Activated CD4-positive, alpha-beta T cell treated with anti-CD3 and anti-CD28 coated beads, Interleukin-2, amount 10 ng/mL, durations not matched to agents 7 days and 5 days (primary cell): ENCODE measurements at regions not wholly inside any gene's neighbourhood (a gene's known extent, or its start where the extent isn't known, plus 50 kb on each side); places are given as distances from the start of the nearest gene placed in this dataset.
"Not testable (repeated sequence)": the region's sequence is repeated elsewhere in the genome, so short reads cannot be mapped to it uniquely, and the experiment has no call there.

Experiments
- CTCF ChIA-PET: fragments of 350-600 bp; sonication (Branson Sonifier 250); formaldehyde crosslinking; loops from one replicate; lab custom pipeline; 2021; ENCODE audit warnings: antibody characterized with exemption; lab: Charles Lee
- POLR2A ChIA-PET: fragments of 350-600 bp; sonication (Branson Sonifier 250); formaldehyde crosslinking; loops from one replicate; lab custom pipeline; 2021; ENCODE audit warnings: antibody characterized with exemption; lab: Charles Lee
- DNase-seq: peaks from one replicate; pipeline ENCODE4 v3.0.0-alpha.2; 2020
- H3K27ac Mint-ChIP-seq: one replicate; pipeline ENCODE4 v1.8.0; 2021; ENCODE audit warnings: mild to moderate bottlenecking, moderate library complexity, mixed read lengths
- H3K27me3 Mint-ChIP-seq: one replicate; pipeline ENCODE4 v1.8.0; 2021; ENCODE audit warnings: mixed read lengths
- H3K36me3 Mint-ChIP-seq: one replicate; pipeline ENCODE4 v1.8.0; 2021; ENCODE audit warnings: low read depth, mixed read lengths
- H3K4me1 Mint-ChIP-seq: one replicate; pipeline ENCODE4 v1.8.0; 2021; ENCODE audit warnings: mixed read lengths
- H3K4me3 Mint-ChIP-seq: one replicate; pipeline ENCODE4 v1.8.0; 2021; ENCODE audit warnings: mild to moderate bottlenecking, moderate library complexity, mixed read lengths
- H3K9me3 Mint-ChIP-seq: one replicate; pipeline ENCODE4 v1.8.0; 2021; ENCODE audit warnings: mixed read lengths

DNA sequence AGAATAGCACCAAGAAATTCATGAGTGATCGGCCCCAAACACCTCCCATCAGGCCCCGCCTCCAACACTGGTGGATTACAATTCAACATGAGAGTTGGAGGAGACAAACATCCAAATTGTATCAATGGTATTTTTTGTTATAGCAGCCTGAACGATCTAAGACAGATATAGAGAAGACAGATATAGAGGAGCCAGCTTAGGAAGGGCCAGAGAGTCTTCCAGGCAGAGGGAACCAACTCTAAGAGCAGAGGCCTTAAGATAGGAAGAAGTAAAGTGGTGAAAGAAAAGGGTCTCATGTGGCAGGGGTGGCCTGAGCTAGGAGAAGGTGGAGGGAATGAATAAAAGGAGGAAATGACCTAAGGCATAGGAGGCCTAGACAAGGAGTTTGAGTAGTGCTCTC, 158.8 kb upstream of the TBL1XR1 start:
- Mint-ChIP-seq H3K4me3 (no peak overlapping the region), H3K27ac (no peak overlapping the region), H3K36me3 (no peaks in the 10 kb centered on the region), H3K9me3 (peaks cover 3% of the 10 kb centered on the region), H3K27me3 (no peaks in the 10 kb centered on the region), H3K4me1 (peaks cover 47% of the 10 kb centered on the region)
- DNase-seq = no peak
- ChIA-PET CTCF (interaction anchor here (1.0 to 2.8 kb wide), 3 partner anchors 10 to 205 kb away, joined by 3 to 9 read pairs (median 3); partner anchors contain the start of gene TBL1XR1), POLR2A (no interaction called here)

- Mint-ChIP-seq H3K4me1 (peaks cover 55% of the 10 kb centered on the region), H3K9me3 (peaks cover 3% of the 10 kb centered on the region), H3K27ac (no peak overlapping the region), H3K4me3 (no peak overlapping the region), H3K36me3 (no peaks in the 10 kb centered on the region), H3K27me3 (no peaks in the 10 kb centered on the region)
- ChIA-PET CTCF (interaction anchor here (1.0 to 2.8 kb wide), 3 partner anchors 11 to 206 kb away, joined by 3 to 9 read pairs (median 3); partner anchors contain the start of gene TBL1XR1), POLR2A (interaction anchor here (1.5 kb wide), 1 partner anchor 160 kb away, joined by 3 read pairs; the partner anchor contains the start of gene TBL1XR1)
- DNase-seq = no peak
Observed at GRCh38 chr3:177356952-177357351, 159.7 kb upstream of the TBL1XR1 start.

DNA sequence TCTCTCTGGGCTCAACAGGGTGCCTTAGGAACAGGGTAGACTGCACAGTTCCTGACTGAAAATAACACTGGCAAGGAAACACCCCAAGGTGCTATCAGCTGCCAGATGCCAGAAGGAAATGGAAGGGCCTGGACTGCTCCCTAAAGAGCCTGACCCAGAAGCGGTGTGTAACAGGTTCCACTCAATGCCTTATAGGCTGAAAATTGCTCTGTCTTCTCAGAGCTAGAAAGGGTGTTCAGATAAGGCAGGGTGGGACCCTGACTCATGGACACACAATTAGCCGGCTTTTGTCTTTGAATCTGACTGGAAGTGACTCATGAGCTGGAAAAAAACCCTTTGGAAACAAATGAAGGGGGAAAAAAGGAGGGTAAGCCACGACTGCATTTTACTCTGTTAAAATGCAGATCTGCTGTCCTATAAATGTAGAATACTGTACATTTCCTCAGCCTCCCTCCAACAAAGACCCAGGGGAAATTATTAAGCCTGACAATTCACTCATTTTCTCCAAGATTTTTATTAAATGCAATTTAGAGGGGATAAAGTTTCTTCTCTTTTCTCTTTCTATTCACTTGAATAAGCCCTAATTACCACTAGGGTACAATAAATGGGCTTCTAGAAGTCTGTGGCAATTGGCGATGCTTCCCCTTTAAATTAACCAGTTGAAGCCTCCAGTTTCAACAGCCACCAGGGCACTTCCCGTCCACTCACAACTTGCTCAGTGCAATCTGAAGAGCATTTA, 160.2 kb upstream of the TBL1XR1 start:
- Mint-ChIP-seq H3K4me1 (peaks cover 55% of the 10 kb centered on the region), H3K27ac (peak overlapping the region; percentile 99), H3K36me3 (no peaks in the 10 kb centered on the region), H3K4me3 (peak overlapping the region; percentile 18), H3K9me3 (peaks cover 3% of the 10 kb centered on the region), H3K27me3 (no peaks in the 10 kb centered on the region)
- no peak for DNase-seq
- CTCF ChIA-PET = interaction anchor here (1.1 to 2.8 kb wide), 2 partner anchors 159 to 207 kb away, joined by 3 to 9 read pairs; partner anchors contain the start of gene TBL1XR1
- POLR2A ChIA-PET = interaction anchor here (1.5 kb wide), 1 partner anchor 160 kb away, joined by 3 read pairs; the partner anchor contains the start of gene TBL1XR1

- Mint-ChIP-seq H3K4me1 (peaks cover 55% of the 10 kb centered on the region), H3K27me3 (no peaks in the 10 kb centered on the region), H3K4me3 (peak overlapping the region; percentile 80), H3K9me3 (peaks cover 3% of the 10 kb centered on the region), H3K36me3 (no peaks in the 10 kb centered on the region), H3K27ac (peak overlapping the region; percentile 99)
- peak; percentile 66 for DNase-seq
- ChIA-PET POLR2A (interaction anchor here (1.5 kb wide), 1 partner anchor 161 kb away, joined by 3 read pairs; the partner anchor contains the start of gene TBL1XR1), CTCF (interaction anchor here (2.8 kb wide), 1 partner anchor 160 kb away, joined by 9 read pairs; the partner anchor contains the start of gene TBL1XR1)
Observed at GRCh38 chr3:177358091-177358976, 161.1 kb upstream of the TBL1XR1 start.

DNA sequence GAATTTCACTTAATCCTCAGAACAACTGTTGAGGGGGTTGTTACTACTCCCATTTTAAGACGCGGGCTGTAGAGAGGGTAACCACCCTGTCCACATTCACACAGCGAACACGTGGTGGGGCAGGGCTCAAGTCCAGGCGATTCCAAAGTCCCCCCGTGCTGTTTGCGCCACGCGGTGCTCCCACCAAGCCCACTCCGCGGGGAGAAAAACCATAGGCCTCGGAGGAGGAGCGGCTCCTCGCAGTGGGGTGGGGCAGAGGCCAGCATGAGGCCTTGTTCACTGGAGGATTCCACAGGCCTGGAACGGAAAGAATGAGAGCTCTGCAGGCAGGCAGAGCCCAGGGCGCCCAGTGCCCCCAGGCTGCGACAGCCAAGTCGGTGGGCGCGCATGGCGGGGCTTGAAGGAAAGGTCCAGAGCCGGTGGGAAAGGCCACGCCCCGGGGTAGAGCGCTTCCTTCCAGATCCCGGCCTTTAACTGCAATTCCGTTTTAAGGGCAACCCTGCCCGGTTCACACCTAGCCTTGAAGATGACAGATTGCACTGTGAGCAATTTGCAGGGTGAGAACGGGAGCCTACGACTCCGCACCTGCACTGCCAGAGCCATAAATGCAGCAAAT, 161.8 kb upstream of the TBL1XR1 start:
- Mint-ChIP-seq H3K27ac (peak overlapping the region; percentile 99), H3K4me3 (peak overlapping the region; percentile 80), H3K27me3 (no peaks in the 10 kb centered on the region), H3K9me3 (no peaks in the 10 kb centered on the region), H3K36me3 (no peaks in the 10 kb centered on the region), H3K4me1 (peaks cover 55% of the 10 kb centered on the region)
- ChIA-PET CTCF (interaction anchor here (0.8 to 2.8 kb wide), 5 partner anchors 20 to 418 kb away, joined by 3 to 9 read pairs (median 4); partner anchors contain the start of gene TBL1XR1), POLR2A (interaction anchor here (0.6 to 1.4 kb wide), 2 partner anchors 161 to 162 kb away, joined by 3 to 13 read pairs; partner anchors contain the start of gene TBL1XR1)
- DNase-seq = peak; percentile 45

DNA sequence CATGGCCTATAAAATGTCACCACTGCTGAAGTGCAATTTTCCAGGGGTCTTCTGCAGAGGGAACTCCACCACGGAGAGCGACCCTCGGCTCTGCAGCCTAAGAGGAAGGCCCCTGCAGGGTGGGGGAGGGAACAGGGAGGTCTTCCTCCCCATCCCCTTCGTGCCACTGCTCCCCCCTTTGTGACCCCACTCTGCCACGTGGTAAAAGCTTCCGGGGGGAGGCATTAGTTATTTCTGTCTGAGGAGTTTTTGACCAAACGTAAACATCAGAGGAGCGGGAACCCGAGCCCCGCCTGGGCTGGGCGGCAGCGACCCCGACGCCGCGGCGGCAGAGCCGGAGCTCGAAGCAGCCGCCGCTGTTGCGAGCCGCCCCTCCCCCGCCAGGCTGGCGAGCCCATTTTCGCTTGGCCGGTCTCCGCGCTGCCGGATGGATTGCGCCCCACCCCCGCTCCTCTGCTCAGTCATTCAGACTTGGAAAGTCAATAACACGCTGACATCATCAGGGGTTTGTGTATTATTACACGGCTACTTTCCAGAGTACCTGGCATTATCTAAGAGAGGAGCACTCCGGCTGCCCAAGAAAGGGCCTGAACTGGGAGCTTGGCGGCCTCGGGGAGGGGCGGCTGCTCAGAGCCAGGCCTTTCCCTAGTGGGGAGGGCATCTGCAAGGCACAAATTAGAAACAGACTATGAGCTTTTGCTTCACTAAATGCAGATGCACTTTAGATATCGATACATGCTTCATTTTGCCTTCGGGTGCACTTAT, 162.5 kb upstream of the TBL1XR1 start:
- Mint-ChIP-seq H3K27ac (peak overlapping the region; percentile 99), H3K36me3 (no peaks in the 10 kb centered on the region), H3K9me3 (no peaks in the 10 kb centered on the region), H3K4me3 (peak overlapping the region; percentile 80), H3K4me1 (peaks cover 55% of the 10 kb centered on the region), H3K27me3 (no peaks in the 10 kb centered on the region)
- POLR2A ChIA-PET = interaction anchor here (0.6 to 1.4 kb wide), 2 partner anchors 162 kb away, joined by 3 to 13 read pairs; partner anchors contain the start of gene TBL1XR1
- CTCF ChIA-PET = interaction anchor here (0.8 to 1.3 kb wide), 4 partner anchors 20 to 418 kb away, joined by 3 to 4 read pairs (median 4); no protein-coding TSS in a partner anchor
- peak; percentile 93 for DNase-seq

DNA sequence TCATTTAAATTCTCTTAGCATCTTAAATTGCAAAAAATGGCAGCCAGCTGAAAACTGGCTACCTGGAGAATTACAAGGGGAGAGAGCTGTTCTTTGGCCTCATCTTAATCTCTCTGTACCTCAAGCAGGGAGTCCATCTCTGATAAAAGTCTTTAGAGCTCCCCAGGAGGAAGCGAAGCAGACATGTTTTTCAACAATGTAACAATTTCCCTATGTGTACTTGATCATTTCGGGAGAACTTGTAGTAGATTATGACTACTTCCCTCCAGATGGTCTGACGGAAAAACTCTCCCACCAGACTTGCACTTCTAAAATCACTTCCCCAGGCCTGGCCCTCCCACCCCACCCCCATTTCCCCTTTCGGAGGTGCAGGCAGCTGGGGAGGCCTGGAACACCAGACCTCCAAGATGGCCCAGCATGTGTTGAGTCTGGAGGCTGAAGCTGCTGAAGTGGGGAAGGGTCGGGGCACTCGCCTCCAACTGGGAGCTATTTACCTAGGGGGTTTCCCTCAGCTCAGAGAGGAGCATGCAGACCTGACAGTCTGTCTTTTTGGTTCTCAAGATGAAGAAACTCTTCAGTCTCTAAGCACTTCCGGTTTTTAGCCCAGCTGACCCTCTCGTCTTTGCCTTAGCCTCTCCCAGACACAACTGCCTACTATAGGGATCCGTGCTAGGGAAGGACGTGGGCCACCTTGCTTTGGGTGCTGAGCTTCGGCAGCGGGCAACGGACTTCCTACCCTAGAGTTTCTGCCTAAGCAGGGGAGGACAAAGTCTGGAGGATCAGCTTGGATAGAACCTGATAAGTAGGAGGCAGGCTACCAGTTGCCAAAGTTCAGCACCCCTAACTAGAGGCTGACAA, 164.0 kb upstream of the TBL1XR1 start:
- Mint-ChIP-seq H3K27ac (peak overlapping the region; percentile 99), H3K27me3 (no peaks in the 10 kb centered on the region), H3K36me3 (no peaks in the 10 kb centered on the region), H3K4me1 (peaks cover 52% of the 10 kb centered on the region), H3K4me3 (peak overlapping the region; percentile 80), H3K9me3 (peaks cover 2% of the 10 kb centered on the region)
- CTCF ChIA-PET = interaction anchor here (0.8 to 1.5 kb wide), 2 partner anchors 9 to 163 kb away, joined by 3 to 4 read pairs; no protein-coding TSS in a partner anchor
- DNase-seq = no peak
- POLR2A ChIA-PET = no interaction called here

DNA sequence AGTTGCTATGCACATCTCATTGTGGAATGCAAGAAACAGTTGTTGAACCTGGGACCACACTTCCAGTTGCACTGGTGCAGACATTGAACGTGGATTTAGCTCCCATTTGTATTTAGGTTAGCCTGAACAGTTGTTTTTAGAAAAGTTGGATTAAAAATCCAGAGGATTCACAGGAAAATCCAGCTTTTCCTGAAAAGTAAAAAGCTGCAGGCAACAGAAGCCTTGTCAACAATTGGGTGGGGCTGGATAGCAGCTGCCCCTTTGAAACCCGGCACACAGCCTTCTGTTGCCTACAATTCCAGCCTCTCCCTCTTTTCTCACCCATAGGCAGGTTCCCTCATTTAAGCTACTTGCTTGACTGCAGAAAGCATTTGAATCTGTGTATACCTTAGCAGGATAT, 165.3 kb upstream of the TBL1XR1 start:
- no peaks in the 10 kb centered on the region for H3K27me3 Mint-ChIP-seq
- no peak for DNase-seq
- POLR2A ChIA-PET = no interaction called here
- no peak overlapping the region for H3K27ac Mint-ChIP-seq
- H3K36me3 Mint-ChIP-seq = no peaks in the 10 kb centered on the region
- no peak overlapping the region for H3K4me3 Mint-ChIP-seq
- peaks cover 2% of the 10 kb centered on the region for H3K9me3 Mint-ChIP-seq
- CTCF ChIA-PET = interaction anchor here (0.6 to 1.5 kb wide), 3 partner anchors 21 to 188 kb away, joined by 3 to 4 read pairs (median 3); no protein-coding TSS in a partner anchor
- H3K4me1 Mint-ChIP-seq = peaks cover 42% of the 10 kb centered on the region

DNA sequence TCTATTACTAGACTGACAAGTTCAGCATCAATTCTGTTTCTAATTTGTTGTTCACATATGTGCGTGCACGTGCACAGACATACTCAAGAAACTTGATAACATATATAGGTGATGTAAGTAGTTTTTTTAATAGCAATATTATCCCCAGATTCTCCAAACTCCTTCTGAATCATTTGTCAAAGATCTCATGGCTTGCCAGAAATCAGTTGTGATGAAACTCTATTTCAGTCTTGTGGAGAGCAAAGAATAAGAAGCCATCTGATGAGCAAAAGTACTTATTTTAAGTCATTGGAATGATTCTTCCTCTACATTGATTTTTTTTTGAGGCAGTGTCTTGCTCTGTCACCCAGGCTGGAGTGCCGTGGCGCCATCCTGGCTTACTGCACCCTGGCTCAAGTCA, 167.0 kb upstream of the TBL1XR1 start:
- H3K27ac Mint-ChIP-seq = no peak overlapping the region
- no peaks in the 10 kb centered on the region for H3K27me3 Mint-ChIP-seq
- H3K4me3 Mint-ChIP-seq = no peak overlapping the region
- no peaks in the 10 kb centered on the region for H3K36me3 Mint-ChIP-seq
- peaks cover 26% of the 10 kb centered on the region for H3K4me1 Mint-ChIP-seq
- H3K9me3 Mint-ChIP-seq = peaks cover 2% of the 10 kb centered on the region
- no peak for DNase-seq
- ChIA-PET POLR2A (no interaction called here), CTCF (interaction anchor here (0.6 to 0.8 kb wide), 2 partner anchors 62 to 154 kb away, joined by 3 read pairs; no protein-coding TSS in a partner anchor)

- CTCF ChIA-PET = interaction anchor here (0.6 to 0.7 kb wide), 2 partner anchors 11 to 172 kb away, joined by 3 read pairs; no protein-coding TSS in a partner anchor
- H3K27ac Mint-ChIP-seq, DNase-seq, H3K4me3 Mint-ChIP-seq, H3K36me3 Mint-ChIP-seq, H3K27me3 Mint-ChIP-seq, H3K9me3 Mint-ChIP-seq, POLR2A ChIA-PET: not testable (repeated sequence)
- H3K4me1 Mint-ChIP-seq = peaks cover 16% of the 10 kb centered on the region
Observed at GRCh38 chr3:177365294-177365693, 168.0 kb upstream of the TBL1XR1 start.
